HL-60 (cell line): ENCODE measurements at regions not wholly inside any gene's neighbourhood (a gene's known extent, or its start where the extent isn't known, plus 50 kb on each side); places are given as distances from the start of the nearest gene placed in this dataset.

Experiments used
- DNase-seq, 2 experiments: peaks; one replicate each; pipeline ENCODE4 v3.0.0-alpha.2; 2010 to 2020; ENCODE audit warnings: low read depth in 1 of 2, low spot score in 1 of 2
- H3K27ac ChIP-seq: fragments of 250-450 bp; sonication (Bioruptor Pico); replicated peaks from 2 replicates; pipeline ENCODE4 v1.5.1; 2020; ENCODE audit warnings: mild to moderate bottlenecking, moderate library complexity
- H3K27me3 ChIP-seq: fragments of 250-450 bp; sonication (Bioruptor Pico); 2 replicates; pipeline ENCODE4 v1.5.1; 2021; ENCODE audit warnings: mild to moderate bottlenecking, moderate library complexity; ENCODE audit not compliant: insufficient read depth, poor library complexity, severe bottlenecking
- H3K4me3 ChIP-seq: replicated peaks from 2 replicates; pipeline ENCODE4 v1.5.1; 2011; ENCODE audit warnings: mild to moderate bottlenecking, control low read depth, low read length; ENCODE audit not compliant: insufficient read depth
- GABPA ChIP-seq: IDR thresholded peaks from 2 replicates; pipeline ENCODE4 v1.6.1; 2012; ENCODE audit warnings: low read depth
- POLR2AphosphoS5 ChIP-seq: IDR thresholded peaks from 2 replicates; pipeline ENCODE4 v1.6.1; 2012; ENCODE audit warnings: low read depth
- SPI1 ChIP-seq: IDR thresholded peaks from 2 replicates; pipeline ENCODE4 v1.6.1; 2012; ENCODE audit warnings: low read depth, mild to moderate bottlenecking, borderline replicate concordance
- TF ChIP-seq, protein P1 (sequence below): IDR thresholded peaks from 2 replicates; pipeline ENCODE4 v1.6.1; 2012; ENCODE audit warnings: low read depth; ENCODE audit not compliant: insufficient replicate concordance
- TF ChIP-seq, protein P2 (sequence below): IDR thresholded peaks from one replicate; pipeline ENCODE4 v1.5.1; 2011; ENCODE audit warnings: low read length, control low read depth, inconsistent platforms; ENCODE audit not compliant: insufficient read depth

DNA sequence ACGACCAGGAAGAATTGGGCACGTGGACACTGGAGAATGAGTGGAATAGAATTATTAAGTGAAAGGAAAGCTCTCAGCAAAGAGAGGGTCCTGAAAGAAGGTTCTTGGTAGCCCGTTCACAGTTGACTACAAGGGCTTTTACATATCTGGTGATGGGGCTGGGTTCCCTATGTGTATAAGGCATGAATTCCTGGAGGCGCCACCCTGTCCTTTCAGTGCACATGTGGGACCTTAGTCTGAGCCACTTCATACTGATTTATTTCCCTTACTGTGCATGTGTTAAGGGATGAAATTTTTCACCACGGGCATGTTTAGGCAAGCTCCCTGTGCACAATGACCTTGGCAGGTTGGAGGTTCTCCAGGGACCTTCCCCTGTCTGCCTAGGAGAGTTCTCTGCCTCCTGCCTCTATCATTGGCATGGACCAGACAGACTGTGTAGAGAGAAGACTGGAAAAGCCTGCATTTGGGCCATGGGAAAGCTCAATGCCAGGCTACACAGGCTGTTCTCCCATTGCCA lies 145.9 kb upstream of the ITGB1 start:
- Histone ChIP-seq H3K4me3 (no peak overlapping the region), H3K27me3 (no peaks in the 10 kb centered on the region), H3K27ac (no peak overlapping the region)
- no peak for DNase-seq
- TF ChIP-seq POLR2AphosphoS5 = no peak
- TF ChIP-seq, protein P1, sequence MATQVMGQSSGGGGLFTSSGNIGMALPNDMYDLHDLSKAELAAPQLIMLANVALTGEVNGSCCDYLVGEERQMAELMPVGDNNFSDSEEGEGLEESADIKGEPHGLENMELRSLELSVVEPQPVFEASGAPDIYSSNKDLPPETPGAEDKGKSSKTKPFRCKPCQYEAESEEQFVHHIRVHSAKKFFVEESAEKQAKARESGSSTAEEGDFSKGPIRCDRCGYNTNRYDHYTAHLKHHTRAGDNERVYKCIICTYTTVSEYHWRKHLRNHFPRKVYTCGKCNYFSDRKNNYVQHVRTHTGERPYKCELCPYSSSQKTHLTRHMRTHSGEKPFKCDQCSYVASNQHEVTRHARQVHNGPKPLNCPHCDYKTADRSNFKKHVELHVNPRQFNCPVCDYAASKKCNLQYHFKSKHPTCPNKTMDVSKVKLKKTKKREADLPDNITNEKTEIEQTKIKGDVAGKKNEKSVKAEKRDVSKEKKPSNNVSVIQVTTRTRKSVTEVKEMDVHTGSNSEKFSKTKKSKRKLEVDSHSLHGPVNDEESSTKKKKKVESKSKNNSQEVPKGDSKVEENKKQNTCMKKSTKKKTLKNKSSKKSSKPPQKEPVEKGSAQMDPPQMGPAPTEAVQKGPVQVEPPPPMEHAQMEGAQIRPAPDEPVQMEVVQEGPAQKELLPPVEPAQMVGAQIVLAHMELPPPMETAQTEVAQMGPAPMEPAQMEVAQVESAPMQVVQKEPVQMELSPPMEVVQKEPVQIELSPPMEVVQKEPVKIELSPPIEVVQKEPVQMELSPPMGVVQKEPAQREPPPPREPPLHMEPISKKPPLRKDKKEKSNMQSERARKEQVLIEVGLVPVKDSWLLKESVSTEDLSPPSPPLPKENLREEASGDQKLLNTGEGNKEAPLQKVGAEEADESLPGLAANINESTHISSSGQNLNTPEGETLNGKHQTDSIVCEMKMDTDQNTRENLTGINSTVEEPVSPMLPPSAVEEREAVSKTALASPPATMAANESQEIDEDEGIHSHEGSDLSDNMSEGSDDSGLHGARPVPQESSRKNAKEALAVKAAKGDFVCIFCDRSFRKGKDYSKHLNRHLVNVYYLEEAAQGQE = no peak
- TF ChIP-seq, protein P2, sequence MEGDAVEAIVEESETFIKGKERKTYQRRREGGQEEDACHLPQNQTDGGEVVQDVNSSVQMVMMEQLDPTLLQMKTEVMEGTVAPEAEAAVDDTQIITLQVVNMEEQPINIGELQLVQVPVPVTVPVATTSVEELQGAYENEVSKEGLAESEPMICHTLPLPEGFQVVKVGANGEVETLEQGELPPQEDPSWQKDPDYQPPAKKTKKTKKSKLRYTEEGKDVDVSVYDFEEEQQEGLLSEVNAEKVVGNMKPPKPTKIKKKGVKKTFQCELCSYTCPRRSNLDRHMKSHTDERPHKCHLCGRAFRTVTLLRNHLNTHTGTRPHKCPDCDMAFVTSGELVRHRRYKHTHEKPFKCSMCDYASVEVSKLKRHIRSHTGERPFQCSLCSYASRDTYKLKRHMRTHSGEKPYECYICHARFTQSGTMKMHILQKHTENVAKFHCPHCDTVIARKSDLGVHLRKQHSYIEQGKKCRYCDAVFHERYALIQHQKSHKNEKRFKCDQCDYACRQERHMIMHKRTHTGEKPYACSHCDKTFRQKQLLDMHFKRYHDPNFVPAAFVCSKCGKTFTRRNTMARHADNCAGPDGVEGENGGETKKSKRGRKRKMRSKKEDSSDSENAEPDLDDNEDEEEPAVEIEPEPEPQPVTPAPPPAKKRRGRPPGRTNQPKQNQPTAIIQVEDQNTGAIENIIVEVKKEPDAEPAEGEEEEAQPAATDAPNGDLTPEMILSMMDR = no peak
- no peak for TF ChIP-seq GABPA
- TF ChIP-seq SPI1 = no peak

DNA sequence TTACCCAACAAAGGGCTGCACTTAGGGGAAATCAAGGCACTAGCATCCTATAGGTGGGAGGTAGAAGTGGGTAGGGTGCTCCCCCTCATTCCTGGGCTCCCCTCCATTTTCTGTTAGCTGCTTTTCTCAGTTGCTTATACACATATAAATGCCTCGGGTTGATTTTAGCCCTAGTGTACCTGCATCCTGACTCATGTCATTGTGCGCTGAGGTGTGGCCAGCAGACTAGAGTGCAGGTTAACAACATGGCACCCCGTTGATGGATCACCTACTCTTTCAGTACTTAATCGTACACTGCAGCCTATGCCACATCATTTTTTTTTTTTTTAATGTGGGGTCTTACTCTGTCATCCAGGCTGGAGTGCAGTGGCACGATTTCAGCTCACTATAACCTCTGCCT lies 144.0 kb upstream of the ITGB1 start:
- TF ChIP-seq, protein P1 = no peak
- TF ChIP-seq SPI1 (no peak), POLR2AphosphoS5 (no peak), GABPA (no peak)
- TF ChIP-seq, protein P2 = no peak
- DNase-seq = no peak
- H3K27me3 ChIP-seq = no peaks in the 10 kb centered on the region
- H3K27ac ChIP-seq = no peak overlapping the region
- H3K4me3 ChIP-seq = no peak overlapping the region

DNA sequence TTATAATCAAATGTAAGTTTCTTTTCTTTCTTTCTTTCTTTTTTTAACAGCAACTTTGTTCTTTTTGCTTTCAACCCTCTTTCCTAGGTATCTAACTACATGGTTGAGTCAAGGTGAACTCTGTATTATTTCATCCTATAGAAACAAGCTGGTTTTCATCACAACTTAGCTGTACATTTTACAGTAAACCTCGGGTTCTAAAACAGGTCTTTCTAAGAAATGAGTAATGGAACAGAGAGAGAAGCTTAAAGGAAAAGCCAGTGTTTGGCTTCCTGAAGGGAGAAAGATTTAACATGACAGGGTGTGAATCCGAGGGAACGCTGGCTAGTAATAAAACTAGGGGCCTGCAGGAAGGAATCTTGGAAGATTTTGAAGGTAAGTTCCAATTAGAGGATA lies 143.4 kb upstream of the ITGB1 start:
- H3K4me3 ChIP-seq = no peak overlapping the region
- DNase-seq = no peak
- TF ChIP-seq POLR2AphosphoS5 = no peak
- H3K27me3 ChIP-seq = no peaks in the 10 kb centered on the region
- no peak overlapping the region for H3K27ac ChIP-seq

DNA sequence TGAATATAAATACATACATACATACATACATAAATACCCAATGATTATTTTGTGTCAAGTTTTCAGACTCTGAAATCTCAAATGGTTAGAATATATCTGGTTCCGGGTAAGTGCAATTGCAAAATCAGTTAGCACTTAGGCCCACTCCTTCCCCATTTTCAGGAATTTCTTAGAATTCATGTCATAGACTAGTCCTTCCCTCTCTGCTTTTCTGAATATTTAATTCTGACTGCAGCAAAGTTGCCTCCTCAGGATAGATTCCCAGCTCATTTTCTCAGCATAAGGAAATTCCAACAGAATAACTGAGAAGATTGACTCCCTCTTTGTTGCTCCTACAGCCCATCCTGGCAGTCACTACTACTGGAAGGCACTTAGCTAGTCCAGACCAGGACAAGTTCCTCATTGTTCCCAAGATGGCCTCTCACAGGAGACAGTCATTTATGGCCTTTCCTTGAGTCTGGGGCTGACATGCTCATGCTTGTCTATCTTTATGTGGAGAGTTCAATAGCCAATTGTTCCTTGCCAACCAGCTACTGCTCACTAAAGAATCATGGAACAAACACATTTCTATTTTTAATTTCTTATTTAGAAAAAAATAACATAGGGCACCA lies 142.9 kb upstream of the ITGB1 start:
- H3K27me3 ChIP-seq = no peaks in the 10 kb centered on the region
- no peak overlapping the region for H3K27ac ChIP-seq
- no peak overlapping the region for H3K4me3 ChIP-seq
- TF ChIP-seq, protein P1 = no peak
- TF ChIP-seq, protein P2 = no peak
- no peak for TF ChIP-seq SPI1
- TF ChIP-seq GABPA = no peak
- no peak for TF ChIP-seq POLR2AphosphoS5
- DNase-seq = no peak
